SK-N-SH (cell line): ENCODE measurements at regions not wholly inside any gene's neighbourhood (a gene's known extent, or its start where the extent isn't known, plus 50 kb on each side); places are given as distances from the start of the nearest gene placed in this dataset.

Experiments
- CTCF ChIA-PET: fragments of 300-600, 350-600 bp; formaldehyde crosslinking; extraction: SDS; loops from one replicate; lab custom pipeline; 2021; lab: Yijun Ruan, JAX
- POLR2A ChIA-PET: fragments of 350-600 bp; sonication (Branson Sonifier 250); formaldehyde crosslinking; extraction: SDS; loops from one replicate; lab custom pipeline; 2020; ENCODE audit warnings: antibody characterized with exemption, inconsistent platforms; lab: Yijun Ruan, JAX
- DNase-seq: peaks from one replicate; pipeline ENCODE4 v3.0.0; 2012
- H2AFZ ChIP-seq: fragments of 200-600 bp; sonication (generic); 2 replicates; pipeline ENCODE4 v1.8.1; 2016; ENCODE audit warnings: antibody characterized with exemption, mild to moderate bottlenecking, low read depth
- H3F3A ChIP-seq: fragments of 200-600 bp; sonication (generic); replicated peaks from 2 replicates; pipeline ENCODE3; 2016; ENCODE audit warnings: antibody characterized with exemption, mild to moderate bottlenecking; ENCODE audit not compliant: insufficient read depth
- H3K27ac ChIP-seq, 2 experiments: fragments of 200-500 bp in 1 of 2; fragments of 200-600 bp in 1 of 2; sonication (Bioruptor generic) in 1 of 2; sonication (generic), shearing (Covaris generic) in 1 of 2; 2 replicates each; pipeline versions ENCODE4 v1.5.1 to v1.6.1; 2014 to 2016; ENCODE audit warnings: low read depth in 2 of 2, inconsistent platforms in 1 of 2, low read length in 1 of 2, mild to moderate bottlenecking in 1 of 2, mixed read lengths in 1 of 2
- H3K27me3 ChIP-seq: fragments of 200-600 bp; sonication (generic), shearing (Covaris generic); 2 replicates; pipeline ENCODE4 v1.6.1; 2016; ENCODE audit warnings: mixed run types; ENCODE audit not compliant: insufficient read depth
- H3K36me3 ChIP-seq, 2 experiments: fragments of 200-500 bp in 1 of 2; fragments of 200-600 bp in 1 of 2; sonication (Bioruptor generic) in 1 of 2; sonication (generic) in 1 of 2; replicated peaks in 1 of 2; 2 replicates each; pipeline versions ENCODE3 to v1.5.1; 2014 to 2016; ENCODE audit warnings: low read length in 1 of 2, mild to moderate bottlenecking in 1 of 2; ENCODE audit not compliant: insufficient read depth in 2 of 2, control insufficient read depth in 1 of 2
- H3K4me1 ChIP-seq, 2 experiments: fragments of 200-500 bp in 1 of 2; fragments of 200-600 bp in 1 of 2; sonication (Bioruptor generic) in 1 of 2; sonication (generic), shearing (Covaris generic) in 1 of 2; 2 replicates each; pipeline versions ENCODE4 v1.5.1 to v1.6.1; 2014 to 2016; ENCODE audit warnings: low read depth in 1 of 2, low read length in 1 of 2, mixed run types in 1 of 2; ENCODE audit not compliant: insufficient read depth in 2 of 2, control insufficient read depth in 1 of 2
- H3K4me2 ChIP-seq: fragments of 200-600 bp; sonication (generic), shearing (Covaris generic); 2 replicates; pipeline ENCODE4 v1.6.1; 2017; ENCODE audit warnings: mixed run types
- H3K4me3 ChIP-seq, 2 experiments: fragments of 200-500 bp in 1 of 2; fragments of 200-600 bp in 1 of 2; sonication (Bioruptor generic) in 1 of 2; sonication (generic), shearing (Covaris generic) in 1 of 2; 2 replicates each; pipeline versions ENCODE4 v1.5.1 to v1.8.1; 2014 to 2016; ENCODE audit warnings: low read depth in 2 of 2, inconsistent platforms in 1 of 2, low read length in 1 of 2, mild to moderate bottlenecking in 1 of 2, mixed read lengths in 1 of 2, moderate library complexity in 1 of 2
- H3K79me2 ChIP-seq: fragments of 200-600 bp; sonication (generic); 2 replicates; pipeline ENCODE4 v1.8.1; 2017; ENCODE audit warnings: mild to moderate bottlenecking; ENCODE audit not compliant: insufficient read depth
- H3K9ac ChIP-seq: fragments of 200-600 bp; sonication (generic); 2 replicates; pipeline ENCODE4 v1.6.1; 2017; ENCODE audit warnings: mixed run types
- H3K9me2 ChIP-seq: fragments of 200-600 bp; sonication (generic); 2 replicates; pipeline ENCODE4 v1.6.1; 2017; ENCODE audit warnings: mixed run types
- H3K9me3 ChIP-seq: fragments of 200-600 bp; sonication (generic); 2 replicates; pipeline ENCODE4 v1.6.1; 2017; ENCODE audit warnings: mixed run types, mild to moderate bottlenecking, moderate library complexity
- H4K20me1 ChIP-seq: fragments of 200-600 bp; sonication (generic); 2 replicates; pipeline ENCODE4 v1.6.1; 2017; ENCODE audit warnings: mild to moderate bottlenecking, mixed run types; ENCODE audit not compliant: insufficient read depth
- CHD2 ChIP-seq: fragments of 150-350 bp; IDR thresholded peaks from 2 replicates; pipeline ENCODE4 v1.6.1; 2018; ENCODE audit warnings: low read length; ENCODE audit not compliant: partially characterized antibody
- ELF1 ChIP-seq: IDR thresholded peaks from 2 replicates; pipeline ENCODE4 v1.4.0; 2012
- FOXJ3 ChIP-seq: sonication (generic); formaldehyde crosslinking; IDR thresholded peaks from 2 replicates; pipeline ENCODE4 v1.5.1; 2020; ENCODE audit warnings: mild to moderate bottlenecking, missing genetic modification reagents
- JUND ChIP-seq: IDR thresholded peaks from 2 replicates; pipeline ENCODE4 v1.4.0; 2012
- MEF2A ChIP-seq: IDR thresholded peaks from 2 replicates; pipeline ENCODE4 v1.4.0; 2012; ENCODE audit warnings: low read depth, borderline replicate concordance
- SMC3 ChIP-seq: IDR thresholded peaks from 2 replicates; pipeline ENCODE4 v1.6.1; 2012; ENCODE audit warnings: low read depth, low read length, improper control_type of control experiment
- TAF1 ChIP-seq: IDR thresholded peaks from 2 replicates; pipeline ENCODE4 v1.6.1; 2012; ENCODE audit warnings: low read depth, mild to moderate bottlenecking, low read length, moderate library complexity, borderline replicate concordance
- USF1 ChIP-seq: IDR thresholded peaks from 2 replicates; pipeline ENCODE4 v1.4.0; 2012; ENCODE audit warnings: low read depth, borderline replicate concordance
- ZBTB33 ChIP-seq: IDR thresholded peaks from 2 replicates; pipeline ENCODE4 v1.4.0; 2012; ENCODE audit warnings: low read depth, borderline replicate concordance
- WGBS: methylation state at CpG from one replicate; pipeline ENCODE4 v1.1.6; 2017; ENCODE audit warnings: low lambda C conversion rate; 5-methylcytosine and 5-hydroxymethylcytosine counted together
- TF ChIP-seq, protein P1 (sequence below): IDR thresholded peaks from 2 replicates; pipeline ENCODE4 v1.4.0; 2012; ENCODE audit warnings: low read depth
- TF ChIP-seq, protein P2 (sequence below): fragments of 150-350 bp; IDR thresholded peaks from 2 replicates; pipeline ENCODE4 v1.6.1; 2017; ENCODE audit warnings: antibody characterized with exemption, low read length, low read depth, borderline replicate concordance

- WGBS: 89% methylated on average over 3 of the region's 3 CpGs
- ChIA-PET CTCF (interaction anchor here (0.9 to 1.4 kb wide), 4 partner anchors 16 to 1507 kb away, joined by 3 to 6 read pairs (median 4); no protein-coding TSS in a partner anchor), POLR2A (no interaction called here)
- H3K79me2 ChIP-seq: no peaks in the 10 kb centered on the region
- peaks cover 0 to 3% of the 10 kb centered on the region in 2 experiments for H3K36me3 ChIP-seq
- H3K27me3 ChIP-seq: no peaks in the 10 kb centered on the region
- no peak for DNase-seq
- no peak overlapping the region for H3K9ac ChIP-seq
- H3K9me3 ChIP-seq: no peaks in the 10 kb centered on the region
- no peaks in the 10 kb centered on the region for H4K20me1 ChIP-seq
- H3K4me1 ChIP-seq: peaks cover 4 to 5% of the 10 kb centered on the region in 2 experiments; a peak in 3 of 4 replicates
- no peak overlapping the region for H3K4me3 ChIP-seq
- H3K27ac ChIP-seq: no peak overlapping the region
- peaks cover 3% of the 10 kb centered on the region for H3F3A ChIP-seq
- no peak overlapping the region for H3K4me2 ChIP-seq
- no peak overlapping the region for H2AFZ ChIP-seq
- TF ChIP-seq ZBTB33 (no peak), CHD2 (no peak), SMC3 (no peak), JUND (no peak), USF1 (no peak), MEF2A (no peak)
- H3K9me2 ChIP-seq: no peaks in the 10 kb centered on the region
Observed at GRCh38 chr13:73751290-73751689, 382.9 kb downstream of the KLF12 start.

DNA sequence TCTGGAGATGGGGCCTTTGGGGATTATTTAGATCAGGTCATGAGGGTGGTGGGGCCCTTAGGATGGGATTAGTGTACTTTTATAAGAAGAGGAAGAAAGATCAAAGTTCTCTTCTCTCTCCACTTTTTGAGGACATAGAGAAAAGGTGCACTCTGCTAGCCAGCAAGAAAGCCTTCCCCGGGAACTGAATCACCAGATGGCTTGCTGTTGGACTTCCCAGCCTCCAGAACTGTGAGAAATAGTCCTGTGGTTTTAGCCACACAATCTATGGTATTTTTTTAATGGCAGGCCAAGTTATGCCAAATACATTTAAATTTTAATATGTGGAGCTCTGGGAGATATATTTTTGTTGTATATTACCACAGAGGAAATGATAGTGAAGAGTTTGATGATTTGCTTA, 385.8 kb downstream of the KLF12 start:
- Histone ChIP-seq H3F3A (no peaks in the 10 kb centered on the region), H3K79me2 (no peaks in the 10 kb centered on the region), H3K27ac (no peak overlapping the region), H3K9me3 (no peaks in the 10 kb centered on the region)
- no peak for DNase-seq
- TF ChIP-seq ELF1: no peak
- no peak for TF ChIP-seq MEF2A
- TF ChIP-seq TAF1: no peak
- TF ChIP-seq, all 33 proteins: peak for 0
- peaks cover 0 to 6% of the 10 kb centered on the region in 2 experiments; a peak in 1 of 4 replicates for H3K4me1 ChIP-seq
- H3K4me3 ChIP-seq: no peak overlapping the region
- 86% methylated on average over 1 of the region's 1 CpG for WGBS
- peaks cover 0 to 6% of the 10 kb centered on the region in 2 experiments for H3K36me3 ChIP-seq
- H3K9me2 ChIP-seq: no peaks in the 10 kb centered on the region
- CTCF ChIA-PET: interaction anchor here (1.6 to 1.7 kb wide), 2 partner anchors 538 to 539 kb away, joined by 7 read pairs; no protein-coding TSS in a partner anchor
- no peak overlapping the region for H3K9ac ChIP-seq
- no peak overlapping the region for H2AFZ ChIP-seq
- H4K20me1 ChIP-seq: no peaks in the 10 kb centered on the region
- no peak overlapping the region for H3K4me2 ChIP-seq
- H3K27me3 ChIP-seq: no peaks in the 10 kb centered on the region
- POLR2A ChIA-PET: no interaction called here

DNA sequence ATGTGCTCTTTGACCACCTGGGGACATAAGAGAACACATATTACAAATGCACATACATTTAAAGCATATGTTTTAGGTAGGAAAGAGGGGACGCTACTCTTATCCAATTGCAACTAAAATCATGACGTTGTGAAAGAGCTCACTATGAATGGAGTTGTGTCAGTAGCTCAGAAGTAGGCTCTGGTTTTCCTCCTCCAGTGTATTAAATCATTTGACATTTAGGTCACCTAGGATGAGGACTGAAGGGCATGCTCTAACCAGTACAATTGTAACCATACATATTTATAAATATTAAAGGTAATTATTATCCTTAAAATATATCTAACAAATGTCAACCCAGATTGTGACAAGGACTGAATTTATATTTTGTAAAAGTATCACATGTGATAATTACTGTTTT, 389.0 kb downstream of the KLF12 start:
- H4K20me1 ChIP-seq: no peaks in the 10 kb centered on the region
- H3K79me2 ChIP-seq: no peaks in the 10 kb centered on the region
- H3K9ac ChIP-seq: no peak overlapping the region
- CTCF ChIA-PET: interaction anchor here (0.8 to 1.7 kb wide), 4 partner anchors 10 to 1474 kb away, joined by 3 to 4 read pairs (median 4); no protein-coding TSS in a partner anchor
- TF ChIP-seq, protein P1, sequence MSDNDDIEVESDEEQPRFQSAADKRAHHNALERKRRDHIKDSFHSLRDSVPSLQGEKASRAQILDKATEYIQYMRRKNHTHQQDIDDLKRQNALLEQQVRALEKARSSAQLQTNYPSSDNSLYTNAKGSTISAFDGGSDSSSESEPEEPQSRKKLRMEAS: no peak
- TF ChIP-seq, protein P2, sequence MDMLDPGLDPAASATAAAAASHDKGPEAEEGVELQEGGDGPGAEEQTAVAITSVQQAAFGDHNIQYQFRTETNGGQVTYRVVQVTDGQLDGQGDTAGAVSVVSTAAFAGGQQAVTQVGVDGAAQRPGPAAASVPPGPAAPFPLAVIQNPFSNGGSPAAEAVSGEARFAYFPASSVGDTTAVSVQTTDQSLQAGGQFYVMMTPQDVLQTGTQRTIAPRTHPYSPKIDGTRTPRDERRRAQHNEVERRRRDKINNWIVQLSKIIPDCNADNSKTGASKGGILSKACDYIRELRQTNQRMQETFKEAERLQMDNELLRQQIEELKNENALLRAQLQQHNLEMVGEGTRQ: no peak
- TF ChIP-seq FOXJ3 (CRISPR knock-in tag) (no peak), CHD2 (no peak)
- H3K27me3 ChIP-seq: no peaks in the 10 kb centered on the region
- WGBS: 82% methylated on average over 2 of the region's 2 CpGs
- no peaks in the 10 kb centered on the region for H3K9me2 ChIP-seq
- peaks cover 0 to 4% of the 10 kb centered on the region in 2 experiments; a peak in 1 of 4 replicates for H3K4me1 ChIP-seq
- no peaks in the 10 kb centered on the region for H3K9me3 ChIP-seq
- no peak overlapping the region for H2AFZ ChIP-seq
- peaks cover 0 to 6% of the 10 kb centered on the region in 2 experiments for H3K36me3 ChIP-seq
- POLR2A ChIA-PET: no interaction called here
- no peaks in the 10 kb centered on the region for H3F3A ChIP-seq
- H3K27ac ChIP-seq: no peak overlapping the region
- H3K4me2 ChIP-seq: no peak overlapping the region
- H3K4me3 ChIP-seq: no peak overlapping the region
- no peak for DNase-seq
